ENCODE measurements at regions not wholly inside any gene's neighbourhood (a gene's known extent, or its start where the extent isn't known, plus 50 kb on each side); places are given as distances from the start of the nearest gene placed in this dataset.
A peak's percentile ranks its signal among the peaks of the same experiment; 100 is the strongest.
"Not testable (repeated sequence)": the region's sequence is repeated elsewhere in the genome, so short reads cannot be mapped to it uniquely, and the experiment has no call there.

- no peak for DNase-seq
These were observed 219.1 kb downstream of the RPL10L start for GRCh38 chr14:46432516-46432915.

- no peak for DNase-seq
These were observed 234.5 kb downstream of the RPL10L start for GRCh38 chr14:46417066-46417465.

DNA sequence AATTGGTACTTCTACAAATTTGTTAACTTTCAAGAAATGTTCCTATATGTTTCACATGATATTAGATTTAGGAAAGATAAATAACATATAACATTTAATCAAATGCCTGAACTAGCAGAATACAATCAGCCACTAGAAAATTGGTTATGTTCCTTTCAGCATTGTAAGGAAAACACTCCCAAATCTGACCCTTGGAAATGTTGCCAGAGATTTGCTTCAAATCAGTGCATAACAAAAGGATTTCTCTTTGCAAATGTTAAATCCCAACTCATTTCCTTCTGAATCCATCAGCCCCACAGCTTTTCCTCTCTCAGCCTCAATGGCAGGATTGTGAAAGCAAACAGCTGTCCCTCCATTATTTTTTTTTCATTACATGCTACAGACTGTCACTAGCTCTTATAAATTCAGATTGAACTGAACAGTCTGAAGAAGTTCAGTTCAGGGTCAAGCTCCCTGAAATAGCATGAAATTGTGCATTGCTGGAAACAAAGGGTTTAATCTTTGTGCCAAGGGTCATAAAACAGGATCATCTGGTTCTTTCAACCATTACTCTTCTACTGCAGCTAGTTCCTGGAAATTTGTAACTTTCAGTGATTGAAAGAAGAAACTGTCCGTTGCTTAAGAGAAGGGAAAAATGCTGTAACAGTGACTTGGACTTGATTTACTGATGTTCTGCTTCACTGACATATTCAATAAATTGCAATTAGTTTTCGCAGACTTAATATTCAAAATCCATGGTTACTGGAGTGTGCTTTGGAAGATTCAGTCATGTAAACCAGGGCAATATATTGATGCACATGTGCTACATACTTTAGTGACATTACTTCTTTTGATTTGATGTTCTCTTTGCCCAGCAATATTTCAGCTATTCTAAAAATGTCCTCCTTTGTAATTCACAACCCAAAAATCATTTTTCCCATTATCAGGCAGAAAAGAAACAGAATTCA lies 246.4 kb downstream of the RPL10L start:
- DNase-seq, result no peak

DNA sequence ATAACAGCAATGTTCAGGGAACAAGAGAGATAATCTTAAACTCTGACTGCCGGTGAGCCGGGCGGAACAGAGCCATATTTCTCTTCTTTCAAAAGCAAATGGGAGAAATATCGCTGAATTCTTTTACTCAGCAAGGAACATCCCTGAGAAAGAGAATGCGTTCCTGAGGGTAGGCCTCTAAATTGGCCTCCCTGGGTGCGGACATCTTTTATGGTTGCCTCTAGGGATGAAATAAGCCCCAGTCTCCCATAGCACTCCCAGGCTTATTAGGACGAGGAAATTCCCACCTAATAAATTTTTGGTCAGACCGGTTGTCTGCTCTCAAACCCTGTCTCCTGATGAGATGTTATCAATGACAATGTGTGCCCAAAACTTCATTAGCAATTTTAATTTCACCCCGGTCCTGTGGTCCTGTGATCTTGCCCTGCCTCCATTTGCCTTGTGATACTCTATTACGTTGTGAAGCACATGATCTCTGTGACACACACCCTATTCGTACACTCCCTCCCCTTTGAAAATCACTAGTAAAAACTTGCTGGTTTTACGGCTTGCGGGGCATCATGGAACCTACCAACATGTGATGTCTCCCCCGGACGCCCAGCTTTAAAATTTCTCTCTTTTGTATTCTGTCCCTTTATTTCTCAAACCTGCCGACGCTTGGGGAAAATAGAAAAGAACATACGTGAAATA lies 249.4 kb downstream of the RPL10L start:
- DNase-seq, result not testable (repeated sequence)

DNA sequence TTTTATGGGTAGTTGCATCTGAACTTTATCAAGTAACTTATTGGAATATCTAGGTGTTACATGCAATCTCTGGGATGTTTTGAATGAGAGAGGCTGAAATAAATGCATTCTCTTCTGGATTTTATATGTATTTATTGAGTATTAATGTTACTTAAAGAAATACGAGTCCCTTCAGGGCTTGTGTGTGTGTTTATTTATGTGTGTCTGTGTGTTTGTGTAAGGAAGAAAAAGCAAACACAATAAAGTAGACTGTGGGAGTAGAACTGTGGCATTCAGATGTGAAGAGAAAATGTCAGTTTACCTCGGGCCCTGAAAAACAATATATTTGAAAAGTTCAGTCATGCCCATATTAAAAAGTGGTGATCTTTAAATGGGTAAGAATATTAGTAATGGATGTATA lies 250.5 kb downstream of the RPL10L start:
- no peak for DNase-seq

GRCh38 chr14:46399049-46399448 lies 252.5 kb downstream of the RPL10L start:
- no peak for DNase-seq

DNA sequence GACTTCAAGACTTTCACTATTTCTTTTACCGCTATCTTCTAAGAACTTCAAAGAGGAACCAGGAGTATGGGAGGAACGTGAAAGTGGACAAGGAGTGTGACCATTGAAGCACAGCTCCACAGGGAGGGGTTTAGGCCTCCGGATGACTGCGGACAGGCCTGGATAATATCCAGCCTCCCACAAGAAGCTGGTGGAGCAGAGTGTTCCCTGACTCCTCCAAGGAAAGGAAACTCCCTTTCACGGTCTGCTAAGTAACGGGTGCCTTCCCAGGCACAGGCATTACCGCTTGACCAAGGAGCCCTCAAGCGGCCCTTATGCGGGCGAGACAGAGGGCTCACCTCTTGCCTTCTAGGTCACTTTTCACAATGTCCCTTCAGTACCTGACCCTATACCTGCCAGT lies 267.0 kb downstream of the RPL10L start:
- no peak for DNase-seq

- no peak for DNase-seq
These were observed 269.9 kb downstream of the RPL10L start for GRCh38 chr14:46381674-46382073.

DNA sequence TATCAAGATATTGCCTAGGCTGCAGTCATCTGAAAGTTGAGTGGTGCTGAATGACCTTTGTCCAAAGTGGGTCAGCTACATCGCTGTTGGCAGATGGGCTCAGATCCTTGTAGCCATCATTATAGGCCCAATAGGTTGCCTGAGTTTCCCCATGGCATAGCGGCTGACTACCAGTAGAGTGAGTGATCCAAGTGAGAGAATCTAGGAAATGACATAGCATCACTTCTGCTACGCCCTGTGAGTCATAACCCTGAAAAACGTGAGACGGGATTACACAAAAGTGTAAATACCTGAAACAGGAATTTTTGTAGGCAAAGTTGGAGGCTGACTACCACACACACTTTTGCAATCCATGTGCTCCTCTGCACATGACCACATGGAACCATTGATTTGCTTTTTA lies 273.3 kb downstream of the RPL10L start:
- no peak for DNase-seq

DNA sequence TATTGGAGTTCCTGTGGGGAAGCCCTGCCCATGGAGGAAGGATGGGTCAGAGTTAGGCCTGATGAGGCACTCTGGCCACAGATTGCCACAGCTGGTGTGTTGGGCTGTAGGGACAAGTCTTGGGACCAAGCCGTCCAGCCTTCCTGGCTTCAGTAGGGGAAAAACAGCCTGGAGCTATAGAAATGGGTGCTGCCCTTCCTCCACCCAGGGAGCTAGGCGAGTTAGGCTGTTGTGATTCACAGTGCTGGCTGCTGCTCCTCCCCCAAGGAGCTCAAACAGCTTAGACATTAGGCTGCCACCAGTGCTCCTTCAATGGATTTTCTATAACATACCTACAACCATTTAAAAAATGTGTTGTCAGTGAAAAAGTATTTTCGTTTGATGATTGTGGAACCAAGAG lies 274.3 kb downstream of the RPL10L start:
- no peak for DNase-seq

GRCh38 chr14:46369391-46369790 lies 282.2 kb downstream of the RPL10L start:
- no peak for DNase-seq

GRCh38 chr14:46368275-46368674 lies 283.3 kb downstream of the RPL10L start:
- no peak for DNase-seq

DNA sequence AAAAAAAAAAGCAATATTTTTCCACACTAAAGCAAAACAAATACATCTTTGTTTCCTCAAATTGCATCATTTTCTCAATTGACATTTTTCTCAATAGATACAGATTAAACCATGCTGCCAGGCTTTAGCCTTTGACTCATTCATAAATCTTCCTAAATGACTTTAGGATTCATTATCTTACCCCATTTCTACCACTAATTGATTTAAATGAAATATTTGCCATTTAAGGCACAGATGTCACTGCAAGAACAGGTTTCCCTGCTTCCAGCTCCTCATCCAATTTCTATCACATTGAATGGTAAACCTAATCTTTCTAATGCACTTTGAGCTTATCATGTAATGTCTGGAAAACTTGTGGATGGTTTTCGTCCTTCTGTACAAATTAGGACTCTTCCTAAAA lies 298.7 kb downstream of the RPL10L start:
- DNase-seq, result no peak

- DNase-seq, result peak; percentile 20
These were observed 307.1 kb downstream of the RPL10L start for GRCh38 chr14:46344327-46344937.

DNA sequence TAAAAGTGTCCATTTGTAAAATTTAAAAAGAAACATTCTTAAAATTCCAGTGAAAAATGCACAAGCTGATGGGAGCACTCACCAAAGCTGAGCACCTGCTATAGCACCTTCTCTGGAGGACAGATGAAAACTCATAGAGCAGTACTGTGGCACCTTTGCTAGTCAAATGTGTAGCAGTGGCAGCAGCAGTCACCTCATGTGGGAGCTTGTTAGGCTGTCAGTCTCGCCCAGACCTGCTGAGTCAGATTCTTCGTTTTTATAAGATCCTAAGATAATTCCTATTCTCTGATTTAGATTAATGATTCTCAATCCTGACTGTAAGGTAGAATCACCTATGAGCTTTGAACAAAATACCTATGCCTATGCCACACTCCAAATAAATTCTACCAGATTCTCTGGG lies 325.8 kb downstream of the RPL10L start:
- no peak for DNase-seq

DNA sequence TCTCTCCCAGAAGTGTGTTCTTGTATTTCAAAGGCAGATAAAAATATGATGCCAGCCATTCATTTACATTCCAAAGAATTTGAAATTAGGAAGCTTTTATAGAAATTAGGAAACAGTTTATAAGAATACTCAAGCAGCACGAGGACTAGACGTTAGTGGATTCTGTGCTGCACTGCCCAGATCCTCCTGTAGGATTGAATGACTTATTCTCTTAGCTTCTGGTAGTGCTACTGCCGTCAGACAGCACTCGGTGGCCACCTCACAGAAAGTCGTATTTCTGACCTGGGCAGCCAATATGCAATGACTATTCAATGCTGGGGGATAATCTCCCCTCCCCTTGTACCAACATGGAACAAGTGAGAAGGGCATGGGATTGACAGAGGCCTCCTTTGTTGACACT lies 326.4 kb downstream of the RPL10L start:
- DNase-seq, result no peak

GRCh38 chr14:46323404-46323762 lies 328.2 kb downstream of the RPL10L start:
- DNase-seq, result no peak

DNA sequence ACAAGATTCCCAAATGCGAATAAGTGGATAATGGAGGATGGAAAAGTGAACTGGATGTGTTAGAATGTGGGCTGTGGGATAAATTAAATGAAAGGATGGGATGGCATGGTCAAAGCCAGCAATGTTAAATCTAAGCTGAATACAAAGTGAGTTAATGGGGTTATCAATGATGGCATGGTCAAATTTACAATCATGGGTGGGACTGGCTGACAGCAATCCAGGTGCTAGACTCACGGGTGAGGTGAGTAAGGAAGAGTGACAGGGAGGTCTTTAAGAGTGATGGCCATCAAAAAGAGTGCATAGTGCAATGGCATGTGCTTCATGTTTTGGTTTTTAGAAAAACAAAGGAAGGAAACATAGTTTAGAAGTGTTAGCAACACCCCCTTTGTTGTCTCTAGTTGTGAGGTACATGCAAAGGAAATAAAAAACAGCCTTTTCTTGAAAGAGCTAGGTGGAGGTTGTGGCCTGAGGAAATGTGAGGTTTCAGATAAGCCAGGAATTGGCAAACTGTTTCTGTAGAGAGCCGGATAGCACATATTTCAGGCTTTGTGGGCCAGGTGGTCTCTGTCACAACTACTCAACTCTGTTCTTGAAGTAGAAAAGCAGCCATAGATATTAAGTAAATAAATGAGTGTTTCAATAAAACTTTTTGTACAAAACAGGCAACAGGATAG lies 328.7 kb downstream of the RPL10L start:
- no peak for DNase-seq

DNA sequence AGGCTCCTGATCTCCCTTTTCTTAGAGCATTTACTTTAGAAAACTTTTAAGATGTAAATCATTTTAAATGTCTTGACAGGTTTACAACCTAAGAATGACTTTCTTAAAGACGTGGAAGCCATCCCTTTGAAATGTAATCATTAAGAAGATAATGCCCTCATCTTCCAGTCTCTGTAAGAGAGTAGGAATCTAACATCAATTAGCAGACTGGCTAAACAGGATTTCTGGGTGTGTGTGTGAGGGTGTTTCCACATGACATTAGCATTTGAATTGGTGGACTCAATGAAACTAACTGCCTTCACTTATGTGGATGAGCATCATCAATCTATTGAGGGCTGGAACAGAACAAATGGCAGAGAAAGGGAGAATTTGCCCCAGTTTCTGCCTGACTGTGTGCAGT lies 329.5 kb downstream of the RPL10L start:
- DNase-seq, result no peak

GRCh38 chr14:46306267-46306666 lies 345.3 kb downstream of the RPL10L start:
- DNase-seq, result no peak

- DNase-seq, result no peak
These were observed 350.8 kb downstream of the RPL10L start for GRCh38 chr14:46300765-46301164.

GRCh38 chr14:46290706-46291105 lies 360.9 kb downstream of the RPL10L start:
- DNase-seq, result no peak

DNA sequence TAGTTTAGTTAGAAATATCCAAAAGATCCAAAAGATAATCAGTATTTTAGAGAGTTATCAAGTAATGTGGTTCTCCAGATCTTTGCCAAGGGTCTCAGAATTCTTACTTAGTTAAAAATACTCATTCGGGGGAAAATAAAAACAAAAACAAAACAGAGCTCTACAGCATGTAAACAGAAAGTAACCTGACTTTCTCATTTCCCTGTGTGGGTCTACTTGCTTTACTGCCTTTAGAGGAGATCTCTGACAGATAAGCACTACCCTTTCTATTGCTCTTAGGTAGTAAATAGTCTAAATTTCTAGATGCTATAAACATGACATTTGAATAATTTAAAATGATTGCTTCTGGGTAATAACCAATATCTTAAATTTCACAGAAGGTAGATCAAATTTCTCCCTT lies 371.8 kb downstream of the RPL10L start:
- DNase-seq, result no peak
